Epithelial cell of esophagus (primary cell): ENCODE measurements at regions not wholly inside any gene's neighbourhood (a gene's known extent, or its start where the extent isn't known, plus 50 kb on each side); places are given as distances from the start of the nearest gene placed in this dataset.

Experiments used
- DNase-seq: peaks from one replicate; pipeline ENCODE4 v3.0.0; 2010; ENCODE audit warnings: low read depth
- H3K4me3 ChIP-seq: 2 replicates; pipeline ENCODE4 v1.5.1; 2011; ENCODE audit warnings: mild to moderate bottlenecking, low read length, control low read depth
- TF ChIP-seq, protein P1 (sequence below): IDR thresholded peaks from 2 replicates; pipeline ENCODE4 v1.5.1; 2011; ENCODE audit warnings: low read depth, mild to moderate bottlenecking, low read length, control low read depth, inconsistent platforms; ENCODE audit not compliant: insufficient read depth; ENCODE audit errors: missing control alignments

DNA sequence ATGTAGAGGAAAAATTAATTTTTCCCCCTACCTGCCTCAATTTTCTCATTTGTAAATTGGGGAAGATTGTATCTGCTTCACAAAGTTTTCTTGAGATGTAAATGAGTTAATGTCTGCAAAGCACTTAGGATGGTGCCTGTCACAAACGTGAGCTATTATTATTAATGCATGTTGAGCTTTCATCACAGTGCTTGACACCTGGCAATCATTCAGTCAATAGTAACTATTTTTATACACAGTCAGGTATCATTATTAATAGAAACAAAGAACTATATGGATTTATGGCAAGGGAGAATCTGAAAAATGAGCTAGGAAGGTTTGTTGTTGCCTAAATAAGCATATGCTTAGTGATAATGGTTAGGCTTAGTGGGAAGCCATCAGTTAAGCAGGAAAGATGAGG is 238.2 kb upstream of the GRM7 start:
- TF ChIP-seq, protein P1, sequence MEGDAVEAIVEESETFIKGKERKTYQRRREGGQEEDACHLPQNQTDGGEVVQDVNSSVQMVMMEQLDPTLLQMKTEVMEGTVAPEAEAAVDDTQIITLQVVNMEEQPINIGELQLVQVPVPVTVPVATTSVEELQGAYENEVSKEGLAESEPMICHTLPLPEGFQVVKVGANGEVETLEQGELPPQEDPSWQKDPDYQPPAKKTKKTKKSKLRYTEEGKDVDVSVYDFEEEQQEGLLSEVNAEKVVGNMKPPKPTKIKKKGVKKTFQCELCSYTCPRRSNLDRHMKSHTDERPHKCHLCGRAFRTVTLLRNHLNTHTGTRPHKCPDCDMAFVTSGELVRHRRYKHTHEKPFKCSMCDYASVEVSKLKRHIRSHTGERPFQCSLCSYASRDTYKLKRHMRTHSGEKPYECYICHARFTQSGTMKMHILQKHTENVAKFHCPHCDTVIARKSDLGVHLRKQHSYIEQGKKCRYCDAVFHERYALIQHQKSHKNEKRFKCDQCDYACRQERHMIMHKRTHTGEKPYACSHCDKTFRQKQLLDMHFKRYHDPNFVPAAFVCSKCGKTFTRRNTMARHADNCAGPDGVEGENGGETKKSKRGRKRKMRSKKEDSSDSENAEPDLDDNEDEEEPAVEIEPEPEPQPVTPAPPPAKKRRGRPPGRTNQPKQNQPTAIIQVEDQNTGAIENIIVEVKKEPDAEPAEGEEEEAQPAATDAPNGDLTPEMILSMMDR: no peak
- no peak for DNase-seq
- H3K4me3 ChIP-seq: no peak overlapping the region

DNA sequence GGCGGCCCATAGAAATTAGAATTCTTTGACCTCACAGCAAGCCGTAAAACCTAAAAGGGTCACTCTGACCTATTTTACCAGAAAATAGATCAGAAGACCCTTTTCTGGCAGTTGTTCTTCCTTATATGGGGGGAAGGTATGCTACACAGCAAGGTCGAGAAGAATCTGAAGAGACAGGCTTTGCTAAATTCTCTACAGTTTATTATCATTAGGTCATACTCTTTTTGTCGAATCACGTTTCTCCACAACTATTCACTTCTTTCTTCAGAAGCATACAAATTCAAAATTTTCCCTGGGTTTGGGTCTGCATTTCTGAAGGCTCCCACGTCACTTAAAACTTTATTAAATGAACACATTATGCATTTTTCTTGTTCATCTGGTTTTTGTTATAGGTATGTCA is 229.5 kb upstream of the GRM7 start:
- H3K4me3 ChIP-seq: no peak overlapping the region
- TF ChIP-seq, protein P1: no peak
- DNase-seq: no peak

DNA sequence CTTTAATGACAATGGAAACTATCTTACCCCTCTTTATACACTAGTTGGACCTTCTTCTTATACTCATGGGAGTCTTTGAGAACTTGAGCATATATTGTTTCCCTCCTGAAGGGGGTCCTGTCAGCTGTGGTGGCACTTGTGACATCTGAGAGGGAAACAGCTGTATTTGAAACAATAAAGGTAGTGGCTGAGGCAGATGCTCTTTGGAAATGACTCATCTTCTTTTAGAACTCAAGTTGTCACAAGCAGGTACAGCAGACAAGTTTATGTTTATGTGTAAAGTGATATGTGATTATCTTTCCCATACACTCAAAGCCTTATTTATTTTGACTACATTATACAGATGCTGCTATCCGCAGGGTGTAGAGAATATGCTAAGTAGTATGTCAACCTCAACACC is 220.0 kb upstream of the GRM7 start:
- TF ChIP-seq, protein P1: no peak
- DNase-seq: no peak
- no peak overlapping the region for H3K4me3 ChIP-seq

DNA sequence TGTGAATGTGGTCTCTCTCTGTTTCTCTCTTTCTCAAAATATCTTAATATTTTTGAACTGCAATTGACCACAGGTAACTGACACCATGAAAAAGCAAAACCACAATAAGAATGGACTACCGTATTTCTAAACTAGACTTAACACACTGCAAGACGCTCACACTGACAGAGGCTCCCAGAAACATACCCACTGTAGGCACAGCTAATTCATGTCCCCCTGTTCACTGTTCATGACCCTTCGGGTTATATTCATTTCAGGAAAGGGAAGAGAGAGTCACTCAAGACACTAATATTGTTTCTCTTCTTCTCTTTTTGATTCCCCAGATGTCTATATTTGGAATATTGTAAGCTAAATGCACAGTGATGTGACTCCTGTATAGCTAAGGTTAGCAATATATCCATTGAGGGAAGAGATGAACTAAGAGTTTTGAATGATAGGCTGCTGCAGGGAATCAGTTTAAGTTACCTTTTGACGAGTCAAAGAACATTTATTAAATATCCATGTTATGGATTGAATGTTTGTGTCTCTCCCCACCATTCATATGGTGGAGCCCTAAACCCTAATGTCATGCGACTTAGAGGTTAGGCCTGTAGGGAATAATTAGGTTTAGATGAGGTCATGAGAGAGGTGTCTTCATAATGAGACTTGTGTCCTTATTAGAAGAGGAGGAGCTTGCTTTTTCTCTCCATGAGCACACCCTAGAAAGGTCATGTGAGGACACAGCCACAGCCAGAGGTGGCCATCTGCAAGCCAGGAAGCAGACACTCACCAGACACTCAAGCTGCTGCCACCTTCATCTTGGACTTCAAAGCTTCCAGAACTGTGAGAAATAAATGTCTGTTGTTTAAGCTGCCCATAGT is 216.6 kb upstream of the GRM7 start:
- no peak for DNase-seq
- TF ChIP-seq, protein P1: no peak
- no peak overlapping the region for H3K4me3 ChIP-seq

DNA sequence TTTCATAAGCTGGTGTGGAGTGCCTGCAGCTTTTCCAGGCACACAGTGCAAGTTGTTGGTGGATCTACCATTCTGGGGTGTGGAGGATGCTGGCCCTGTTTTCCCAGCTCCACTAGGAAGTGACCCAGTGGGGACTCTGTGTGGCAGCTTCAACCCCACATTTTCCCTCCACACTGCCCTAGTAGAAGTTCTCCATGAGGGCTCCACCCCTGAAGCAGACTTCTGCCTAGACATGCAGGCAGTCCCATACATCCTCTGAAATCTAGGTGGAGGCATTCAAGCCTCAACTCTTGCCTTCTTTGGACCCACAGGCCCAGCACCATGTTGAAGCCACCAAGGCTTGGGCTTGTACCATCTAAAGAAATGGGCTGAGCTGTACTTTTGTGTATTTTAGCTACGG is 206.2 kb upstream of the GRM7 start:
- no peak overlapping the region for H3K4me3 ChIP-seq
- TF ChIP-seq, protein P1: no peak
- no peak for DNase-seq

DNA sequence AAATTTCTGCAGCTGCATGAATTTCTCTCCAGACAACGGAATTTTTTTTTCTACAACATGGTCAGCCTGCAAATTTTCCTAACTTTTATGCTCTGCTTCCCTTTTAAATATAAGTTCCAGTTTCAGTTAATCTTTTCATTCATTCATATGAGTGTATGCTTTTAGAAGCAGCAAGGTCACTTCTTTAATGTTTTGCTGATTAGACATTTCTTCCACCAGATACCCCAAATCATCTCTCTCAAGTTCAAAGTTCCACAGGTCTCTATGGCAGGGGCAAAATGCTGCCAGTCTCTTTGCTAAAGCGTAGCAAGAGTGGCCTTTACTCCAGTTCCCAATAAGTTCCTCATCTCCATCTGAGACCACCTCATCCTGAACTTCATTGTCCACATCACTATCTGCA is 205.6 kb upstream of the GRM7 start:
- no peak for DNase-seq
- H3K4me3 ChIP-seq: no peak overlapping the region
- TF ChIP-seq, protein P1: no peak

DNA sequence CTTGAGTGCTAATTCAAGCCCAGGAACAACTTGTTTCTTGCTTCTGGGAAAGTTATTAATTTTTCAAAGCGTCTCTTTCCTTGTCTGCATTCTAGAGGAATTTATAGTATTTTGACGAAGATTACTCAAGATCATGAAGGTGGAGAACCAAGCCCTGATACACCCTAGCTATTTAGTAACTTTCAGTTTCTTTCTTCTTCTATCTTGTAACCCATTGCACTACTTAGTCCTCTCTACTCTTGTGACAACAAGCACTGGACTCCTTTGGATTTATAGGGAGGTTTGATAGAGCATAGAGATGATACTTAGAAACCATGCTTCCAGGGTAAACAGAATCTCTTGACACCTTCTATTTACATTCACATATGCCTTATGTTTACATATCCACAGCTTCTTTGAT is 203.3 kb upstream of the GRM7 start:
- TF ChIP-seq, protein P1: no peak
- no peak for DNase-seq
- no peak overlapping the region for H3K4me3 ChIP-seq
